Brain pericyte (primary cell): ENCODE measurements at regions not wholly inside any gene's neighbourhood (a gene's known extent, or its start where the extent isn't known, plus 50 kb on each side); places are given as distances from the start of the nearest gene placed in this dataset.
"Not testable (repeated sequence)": the region's sequence is repeated elsewhere in the genome, so short reads cannot be mapped to it uniquely, and the experiment has no call there.

ENCODE experiments used
- DNase-seq: peaks from one replicate; pipeline ENCODE4 v3.0.0-alpha.2; 2012; ENCODE audit warnings: low read depth, low spot score

- DNase-seq = no peak
Observed at GRCh38 chr1:189158155-189158554, 1319.5 kb downstream of the BRINP3 start.

GRCh38 chr1:189175889-189176288 is 1301.8 kb downstream of the BRINP3 start:
- no peak for DNase-seq

DNA sequence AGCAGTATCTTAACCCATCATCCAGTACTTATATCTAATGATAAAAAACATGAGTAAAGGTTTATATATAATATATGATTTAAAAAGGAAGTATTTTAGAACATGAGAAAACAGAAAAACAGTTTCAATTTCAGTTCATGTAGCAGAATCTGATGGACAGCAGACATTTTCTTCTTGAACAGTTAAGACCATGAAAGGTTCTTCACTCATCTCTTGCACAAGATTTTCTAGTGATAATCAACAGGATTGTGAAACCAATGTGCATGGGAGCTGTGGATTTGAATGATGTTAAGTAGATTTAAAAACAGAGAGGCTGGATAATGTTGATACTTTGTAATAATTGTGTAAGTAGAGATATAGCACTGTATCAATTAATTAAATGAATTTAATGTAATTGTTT is 1297.6 kb downstream of the BRINP3 start:
- DNase-seq = no peak

DNA sequence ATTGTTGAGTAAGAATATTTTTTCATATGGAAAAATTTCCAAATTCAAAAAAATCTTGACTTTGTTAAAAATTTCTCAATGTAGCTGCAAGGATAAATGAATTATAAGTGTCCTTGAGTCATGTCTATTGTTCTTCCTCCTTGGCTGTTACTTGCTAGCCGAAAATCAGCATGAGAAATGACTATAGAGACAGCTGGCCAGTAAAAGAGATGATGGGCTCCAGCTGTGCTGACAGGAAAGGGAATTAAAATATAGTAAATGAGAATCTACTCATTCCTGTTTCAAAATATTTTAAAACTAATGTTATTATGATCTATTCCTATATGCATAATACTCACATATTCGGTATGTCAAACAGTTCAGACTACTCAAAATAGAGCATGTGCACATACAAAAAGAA is 1292.6 kb downstream of the BRINP3 start:
- DNase-seq = no peak

GRCh38 chr1:189192741-189193520 is 1284.7 kb downstream of the BRINP3 start:
- DNase-seq = no peak

DNA sequence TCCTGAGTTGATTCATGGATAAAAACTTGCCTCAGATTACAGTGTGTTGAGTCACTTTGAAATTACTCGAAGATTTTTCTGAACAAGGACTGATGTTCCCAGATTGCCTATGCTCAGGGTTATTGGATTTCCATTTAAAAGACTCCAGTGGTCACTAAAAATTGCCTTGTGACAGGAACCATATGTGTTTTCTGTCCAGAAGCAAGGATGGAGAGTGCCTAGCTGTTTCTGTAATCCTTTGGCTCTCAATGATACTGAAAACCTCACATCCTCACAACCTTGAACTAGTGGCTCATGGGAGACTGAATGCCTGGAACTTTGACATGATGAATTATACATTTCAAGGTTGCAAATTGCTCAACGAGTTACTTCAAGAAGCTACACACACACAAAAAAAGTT is 1271.8 kb downstream of the BRINP3 start:
- DNase-seq = no peak

DNA sequence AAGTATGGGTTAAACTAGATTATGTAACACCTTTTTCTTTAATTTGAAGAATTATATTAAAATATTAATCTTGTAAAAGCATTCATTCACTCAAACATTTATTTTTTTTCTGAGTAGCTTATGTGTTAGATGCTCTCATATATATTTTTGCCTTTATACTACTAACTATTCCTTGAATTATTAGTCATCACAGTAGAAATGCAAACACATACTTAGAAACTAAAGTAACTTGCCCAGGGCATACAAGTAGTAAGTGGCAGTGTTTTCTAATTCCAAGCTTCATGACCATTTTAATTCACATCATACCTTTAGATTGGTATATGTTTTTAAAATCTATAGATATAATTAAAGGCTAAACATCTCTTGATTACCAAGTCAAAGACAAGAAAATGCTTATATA is 1271.0 kb downstream of the BRINP3 start:
- DNase-seq = no peak

GRCh38 chr1:189211742-189212141 is 1265.9 kb downstream of the BRINP3 start:
- no peak for DNase-seq

DNA sequence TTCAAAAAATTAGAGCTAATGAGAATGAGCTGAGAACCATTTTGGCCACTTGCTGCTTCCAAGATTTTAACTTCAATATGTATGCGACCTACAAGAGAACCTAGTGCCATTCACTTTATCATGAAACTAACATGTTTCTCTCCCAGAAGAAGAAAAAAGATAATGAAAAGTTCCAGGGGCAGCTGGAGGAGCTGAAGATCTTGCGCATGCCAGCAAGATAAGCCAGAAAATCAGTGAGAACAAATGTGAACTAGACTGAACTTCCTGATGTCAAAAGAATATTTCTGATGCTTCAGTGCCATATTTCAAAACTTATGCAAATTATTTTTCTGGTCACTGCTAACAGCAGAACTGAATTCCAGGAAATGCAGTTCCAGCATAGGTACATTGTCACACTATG is 1265.1 kb downstream of the BRINP3 start:
- DNase-seq = no peak

GRCh38 chr1:189216886-189217285 is 1260.8 kb downstream of the BRINP3 start:
- DNase-seq = no peak

DNA sequence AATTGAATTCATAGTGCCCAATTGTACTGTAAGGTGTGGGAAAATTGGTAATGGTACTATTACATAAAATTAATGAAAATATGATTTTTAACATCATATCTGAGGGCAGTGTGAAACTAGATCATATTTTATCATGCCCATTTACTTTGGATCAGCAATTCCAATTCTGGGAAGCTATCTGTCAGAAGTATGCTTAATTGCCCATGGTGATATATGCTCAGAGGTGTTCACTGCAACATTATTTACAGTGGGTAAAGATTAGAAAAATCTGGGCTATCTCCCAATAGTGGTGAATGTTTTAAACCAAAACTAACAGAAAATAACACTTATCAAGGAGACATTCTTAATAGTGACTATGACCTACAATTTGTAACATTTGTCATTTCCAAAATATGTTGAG is 1260.0 kb downstream of the BRINP3 start:
- no peak for DNase-seq

- DNase-seq = no peak
Observed at GRCh38 chr1:189220750-189221149, 1256.9 kb downstream of the BRINP3 start.

- DNase-seq = not testable (repeated sequence)
Observed at GRCh38 chr1:189225794-189226145, 1251.9 kb downstream of the BRINP3 start.

DNA sequence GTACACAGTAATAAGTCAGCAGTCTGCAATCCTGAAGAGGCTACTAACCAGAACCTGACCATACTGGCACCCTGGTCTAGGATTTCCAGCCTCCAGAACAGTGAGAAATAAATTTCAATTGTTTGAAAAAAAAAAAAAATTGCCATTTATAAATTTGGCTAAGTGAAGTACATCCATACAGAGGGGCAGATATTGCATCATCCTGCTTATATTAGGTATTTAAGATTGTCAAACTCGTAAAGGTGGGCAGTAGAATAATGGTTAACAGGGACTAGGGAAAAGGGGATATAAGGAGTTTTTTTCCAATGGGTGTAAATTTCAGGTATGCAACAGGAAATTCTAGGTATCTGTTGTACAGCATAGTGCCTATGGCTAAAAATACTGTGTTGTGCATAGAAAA is 1250.9 kb downstream of the BRINP3 start:
- no peak for DNase-seq

- DNase-seq = no peak
Observed at GRCh38 chr1:189237008-189237407, 1240.7 kb downstream of the BRINP3 start.

DNA sequence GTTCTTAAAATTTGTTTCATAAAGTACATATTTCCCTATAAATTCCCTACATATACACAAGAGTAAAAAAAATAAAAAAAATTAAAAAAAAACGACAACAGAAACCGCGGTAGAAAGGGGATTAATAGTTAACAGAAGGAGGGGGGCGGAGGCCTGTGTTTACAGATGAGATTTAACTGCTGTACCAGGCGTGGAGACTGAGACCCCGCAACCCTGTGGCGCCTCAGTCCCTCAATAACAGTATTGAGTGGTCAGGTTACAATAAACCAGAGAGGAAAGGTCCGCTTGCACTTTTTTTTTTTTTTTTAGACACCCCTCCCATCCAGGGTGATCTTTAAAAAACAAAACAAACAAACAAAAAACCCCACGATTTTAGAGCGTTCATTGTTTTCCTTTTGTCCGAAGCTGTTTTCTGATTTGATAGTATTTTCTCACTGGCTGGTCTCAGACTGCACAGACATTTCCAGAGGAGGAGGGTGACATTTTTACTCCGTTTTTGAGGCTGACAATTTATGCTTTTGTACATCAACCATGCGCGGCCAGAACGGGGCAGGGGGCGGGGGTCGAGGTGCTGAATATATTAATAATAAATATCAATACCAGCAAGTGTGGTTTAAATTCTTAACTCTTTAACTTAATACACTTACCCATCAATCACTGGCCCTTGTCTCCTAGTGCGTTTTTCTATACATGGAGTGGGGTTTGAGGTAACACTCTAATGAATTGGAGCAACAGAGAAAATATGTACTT is 1223.9 kb downstream of the BRINP3 start:
- no peak for DNase-seq

DNA sequence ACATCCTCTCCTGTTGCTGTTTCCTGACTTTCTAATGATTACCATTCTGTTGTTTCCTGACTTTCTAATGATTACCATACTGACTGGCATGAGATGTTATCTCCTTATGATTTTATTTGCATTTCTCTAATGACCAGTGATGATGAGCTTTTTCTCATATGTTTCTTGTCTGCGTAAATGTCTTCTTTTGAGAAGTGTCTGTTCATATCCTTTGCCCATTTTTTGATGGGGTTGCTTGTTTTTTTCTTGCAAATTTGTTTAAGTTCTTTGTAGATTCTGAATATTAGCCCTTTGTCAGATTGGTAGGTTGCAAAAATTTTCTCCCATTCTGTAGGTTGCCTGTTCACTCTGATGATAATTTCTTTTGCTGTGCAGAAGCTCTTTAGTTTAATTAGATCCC is 1216.5 kb downstream of the BRINP3 start:
- DNase-seq = not testable (repeated sequence)

- DNase-seq = no peak
Observed at GRCh38 chr1:189269011-189269410, 1208.7 kb downstream of the BRINP3 start.

DNA sequence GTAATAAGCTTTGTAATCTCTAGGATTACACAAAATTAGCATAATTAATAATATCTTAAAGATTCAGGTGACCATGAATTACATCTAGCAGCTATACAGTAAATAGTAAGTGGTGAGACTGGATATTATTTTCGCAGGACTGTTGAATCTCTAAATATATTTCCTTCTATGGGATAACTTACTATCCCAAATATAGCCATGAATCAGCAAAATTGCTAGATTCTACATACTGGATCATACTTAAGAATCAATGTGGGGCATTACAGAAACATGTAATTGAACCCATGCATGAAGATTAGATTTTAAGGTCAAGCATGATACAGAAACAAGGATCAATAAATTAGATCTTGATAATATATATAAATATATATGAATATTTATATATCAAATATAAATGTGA is 1203.4 kb downstream of the BRINP3 start:
- no peak for DNase-seq

DNA sequence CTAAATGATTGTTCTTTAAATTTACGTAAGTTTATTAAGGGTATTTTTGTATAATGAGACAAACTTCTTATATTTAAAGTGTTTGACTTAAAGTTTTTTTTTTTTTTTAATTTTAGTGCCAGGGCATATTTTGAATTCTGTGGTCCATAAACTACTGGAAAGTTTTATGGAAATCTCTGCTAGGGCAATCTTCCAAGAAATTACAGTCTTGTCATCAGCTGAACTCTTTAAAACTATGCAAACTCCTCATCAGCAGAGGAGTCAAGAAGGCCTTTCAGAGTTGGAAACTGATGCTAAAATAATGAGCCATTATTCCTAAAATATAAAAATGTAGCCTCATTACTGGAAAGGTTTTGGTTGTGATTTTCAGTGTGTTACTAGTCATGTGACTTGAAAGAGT is 1201.9 kb downstream of the BRINP3 start:
- no peak for DNase-seq

DNA sequence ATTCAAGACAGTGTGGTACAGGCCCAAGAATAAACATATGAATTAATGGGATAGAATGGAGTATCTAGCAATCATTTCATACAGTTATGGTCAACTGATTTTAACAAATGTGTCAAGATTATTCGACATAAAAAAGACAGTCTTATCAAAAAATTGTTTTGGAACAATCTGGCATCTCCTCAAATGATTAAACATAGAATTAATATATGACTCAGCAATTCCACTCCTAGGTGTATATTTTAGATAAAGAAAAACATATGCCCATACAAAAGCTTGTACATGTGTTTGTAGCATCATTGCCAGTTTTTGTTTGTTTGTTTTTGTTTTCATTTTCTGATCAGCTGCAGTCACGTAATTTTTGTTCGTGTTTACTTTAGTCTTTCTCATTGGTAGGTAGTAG is 1188.3 kb downstream of the BRINP3 start:
- no peak for DNase-seq

GRCh38 chr1:189301235-189301634 is 1176.4 kb downstream of the BRINP3 start:
- DNase-seq = no peak

DNA sequence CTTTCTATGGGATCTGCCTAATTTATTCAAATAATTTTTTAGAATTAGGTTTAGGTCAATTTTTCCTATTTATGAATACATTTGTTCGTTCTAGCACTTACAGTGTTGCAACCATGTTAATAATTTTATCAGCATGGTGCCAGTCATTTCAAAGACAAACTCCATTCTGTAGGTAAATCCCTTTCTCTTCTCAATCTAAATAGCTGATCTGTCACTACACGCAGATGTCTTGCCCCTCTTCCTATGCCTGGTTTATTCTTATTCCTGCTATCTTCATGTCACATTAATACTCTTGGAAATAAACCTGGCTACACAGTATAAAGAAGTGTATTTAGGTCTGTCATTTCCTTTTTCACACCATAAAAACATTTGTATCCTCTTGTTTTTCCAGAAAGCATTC is 1172.4 kb downstream of the BRINP3 start:
- DNase-seq = no peak
